K562 (cell line): ENCODE measurements at regions not wholly inside any gene's neighbourhood (a gene's known extent, or its start where the extent isn't known, plus 50 kb on each side); places are given as distances from the start of the nearest gene placed in this dataset.

Experiments used
- ATAC-seq: fragments of 200-7000 bp; cut with Tn5 transposase; 3 replicates; pipeline ENCODE4 v1.9.1; 2020; ENCODE audit warnings: moderate library complexity
- BruUV-seq: library from RNA; stranded (reverse); fragments of 400-500 nt; replicated peaks from 2 replicates; lab custom pipeline; 2021; lab: Mats Ljungman, UMichigan
- CTCF ChIA-PET: fragments of 300-600 bp; formaldehyde crosslinking; extraction: SDS; loops from one replicate; lab custom pipeline; 2021; ENCODE audit warnings: low intra/inter-chr PET ratio; lab: Yijun Ruan, JAX
- POLR2A ChIA-PET: fragments of 300-600, 350-650 bp; sonication (Branson Sonifier 250); formaldehyde crosslinking; extraction: SDS; loops from one replicate; lab custom pipeline; 2021; ENCODE audit warnings: antibody characterized with exemption, inconsistent platforms; lab: Yijun Ruan, JAX
- DNase-seq, 4 experiments: peaks; one replicate each; pipeline versions ENCODE4 v3.0.0 to v3.0.0-alpha.2; 2011 to 2018; ENCODE audit warnings: low spot score in 3 of 4, mixed read lengths in 3 of 4; ENCODE audit errors: extremely low read depth in 1 of 4
- FAIRE-seq: peaks from 2 replicates; lab custom pipeline; 2011; peaks lifted over from hg19 to GRCh38; lab: Jason Lieb, UNC
- H2AFZ ChIP-seq: 2 replicates; pipeline ENCODE4 v1.6.0; 2011; ENCODE audit warnings: low read depth, low read length, control low read depth, inconsistent platforms
- H3K27ac ChIP-seq: fragments of 200-600 bp; 3 replicates; pipeline ENCODE4 v1.8.0; 2011; ENCODE audit warnings: low read depth, mild to moderate bottlenecking, control low read depth, inconsistent platforms, low read length, moderate library complexity, mixed read lengths; ENCODE audit errors: extremely low read depth
- H3K27me3 ChIP-seq, 2 experiments: fragments of 300-600 bp in 1 of 2; 2 replicates in 1 of 2; 3 replicates in 1 of 2; pipeline versions ENCODE4 v1.6.0 to v1.8.0; 2011; ENCODE audit warnings: inconsistent platforms in 2 of 2, low read length in 2 of 2, mild to moderate bottlenecking in 1 of 2, mixed read lengths in 1 of 2, moderate library complexity in 1 of 2; ENCODE audit not compliant: control insufficient read depth in 2 of 2, insufficient read depth in 2 of 2
- H3K36me3 ChIP-seq: fragments of 300-600 bp; 3 replicates; pipeline ENCODE4 v1.8.0; 2011; ENCODE audit warnings: mild to moderate bottlenecking, low read length, inconsistent platforms; ENCODE audit not compliant: control insufficient read depth, insufficient read depth
- H3K4me1 ChIP-seq, 2 experiments: fragments of 200-600 bp in 1 of 2; replicated peaks in 1 of 2; 2 replicates in 1 of 2; 3 replicates in 1 of 2; pipeline versions ENCODE4 v1.5.1 to v1.8.0; 2011; ENCODE audit warnings: inconsistent platforms in 2 of 2, low read length in 2 of 2, mild to moderate bottlenecking in 1 of 2, mixed read lengths in 1 of 2, moderate library complexity in 1 of 2; ENCODE audit not compliant: control insufficient read depth in 2 of 2, insufficient read depth in 2 of 2
- H3K4me2 ChIP-seq: 2 replicates; pipeline ENCODE4 v1.6.1; 2011; ENCODE audit warnings: low read length, control low read depth, inconsistent platforms, mixed read lengths; ENCODE audit not compliant: insufficient read depth
- H3K4me3 ChIP-seq: fragments of 200-600 bp; sonication (generic), shearing (Covaris generic); 2 replicates; pipeline ENCODE4 v1.5.1; 2016; ENCODE audit warnings: control low read depth, inconsistent platforms
- H3K79me2 ChIP-seq: fragments of 200-600 bp; 3 replicates; pipeline ENCODE4 v1.8.0; 2011; ENCODE audit warnings: low read length, inconsistent platforms; ENCODE audit not compliant: control insufficient read depth, insufficient read depth
- H3K9ac ChIP-seq, 2 experiments: 2 replicates each; pipeline versions ENCODE4 v1.6.0 to v1.6.1; 2011; ENCODE audit warnings: low read depth in 2 of 2, low read length in 2 of 2, control low read depth in 1 of 2, inconsistent platforms in 1 of 2, mild to moderate bottlenecking in 1 of 2, mixed read lengths in 1 of 2; ENCODE audit not compliant: insufficient read depth in 1 of 2
- H3K9me1 ChIP-seq: one replicate; pipeline ENCODE4 v1.6.0; 2011; ENCODE audit warnings: inconsistent platforms, mild to moderate bottlenecking, low read length, moderate library complexity; ENCODE audit not compliant: control insufficient read depth, insufficient read depth
- H3K9me3 ChIP-seq: replicated peaks from 2 replicates; pipeline ENCODE4 v1.5.1; 2011; ENCODE audit warnings: low read depth, low read length, inconsistent platforms; ENCODE audit not compliant: control insufficient read depth, insufficient read depth
- H4K20me1 ChIP-seq: replicated peaks from 2 replicates; pipeline ENCODE4 v1.6.1; 2011; ENCODE audit warnings: low read length, inconsistent platforms, mixed read lengths; ENCODE audit not compliant: control insufficient read depth, insufficient read depth
- CC2D1A ChIP-seq: fragments of 450-650 bp; IDR thresholded peaks from 2 replicates; pipeline ENCODE4 v1.6.1; 2017; ENCODE audit warnings: mild to moderate bottlenecking
- HNRNPK ChIP-seq: fragments of 200-400 bp; formaldehyde crosslinking; IDR thresholded peaks from one replicate; pipeline ENCODE4 v1.6.1; 2018; ENCODE audit warnings: mild to moderate bottlenecking, low read depth, low read length; ENCODE audit not compliant: poor library complexity, severe bottlenecking
- KDM5B ChIP-seq: fragments of 200-600 bp; sonication (generic); IDR thresholded peaks from 2 replicates; pipeline ENCODE4 v1.6.1; 2012; ENCODE audit warnings: low read depth, mild to moderate bottlenecking, moderate library complexity, low read length, control low read depth, inconsistent platforms; ENCODE audit not compliant: insufficient replicate concordance
- MECOM ChIP-seq: fragments of 250-450 bp; sonication (Bioruptor Pico); IDR thresholded peaks from 2 replicates; pipeline ENCODE4 v1.8.0; 2022; ENCODE audit warnings: inconsistent platforms
- MTA3 ChIP-seq: fragments of 450-650 bp; formaldehyde crosslinking; IDR thresholded peaks from 2 replicates; pipeline ENCODE4 v1.6.1; 2017; ENCODE audit warnings: mild to moderate bottlenecking, borderline replicate concordance
- NBN ChIP-seq: fragments of 450-650 bp; IDR thresholded peaks from 2 replicates; pipeline ENCODE4 v1.6.1; 2016; ENCODE audit warnings: low read depth, mild to moderate bottlenecking
- PHB ChIP-seq: fragments of 250-450 bp; sonication (Bioruptor Pico); IDR thresholded peaks from 2 replicates; pipeline ENCODE4 v1.5.0; 2021
- RBFOX2 ChIP-seq: fragments of 200-400 bp; formaldehyde crosslinking; IDR thresholded peaks from 2 replicates; pipeline ENCODE4 v1.6.1; 2017; ENCODE audit warnings: low read depth, mild to moderate bottlenecking, low read length, moderate library complexity
- RFX7 ChIP-seq: fragments of 250-450 bp; sonication (Bioruptor Pico); IDR thresholded peaks from 2 replicates; pipeline ENCODE4 v1.5.1; 2021; ENCODE audit warnings: mild to moderate bottlenecking
- SIN3B ChIP-seq: fragments of 450-650 bp; IDR thresholded peaks from 2 replicates; pipeline ENCODE4 v1.6.1; 2017; ENCODE audit warnings: low read depth, mild to moderate bottlenecking, moderate library complexity
- ZFX ChIP-seq: sonication (generic); formaldehyde crosslinking; IDR thresholded peaks from 2 replicates; pipeline ENCODE4 v1.8.0; 2022; ENCODE audit warnings: mild to moderate bottlenecking, missing genetic modification reagents, moderate library complexity
- ZNF232 ChIP-seq: sonication (generic); formaldehyde crosslinking; IDR thresholded peaks from 2 replicates; pipeline ENCODE4 v1.8.0; 2022; ENCODE audit warnings: mild to moderate bottlenecking, missing genetic modification reagents
- ZNF79 ChIP-seq: fragments of 250-450 bp; sonication (Bioruptor Pico); IDR thresholded peaks from 2 replicates; pipeline ENCODE4 v1.4.0; 2020; ENCODE audit warnings: low read depth, mild to moderate bottlenecking, moderate library complexity
- WGBS: fragments of 100-300 bp; shearing (Covaris generic); methylation state at CpG from one replicate; pipeline ENCODE4 v1.1.6; 2016; ENCODE audit warnings: low coverage, mixed read lengths; ENCODE audit not compliant: insufficient coverage; ENCODE audit errors: missing lambda C conversion rate; 5-methylcytosine and 5-hydroxymethylcytosine counted together
- in situ Hi-C: fragments of 300-500 bp; cut with MboI; formaldehyde crosslinking; loops from 4 replicates; pipeline ENCODE4 v1.15.0; 2018; ENCODE audit warnings: inconsistent platforms, mixed read lengths
- intact Hi-C: fragments of 100-400 bp; cut with micrococcal nuclease; formaldehyde crosslinking; loops from 2 replicates; pipeline ENCODE4 v1.14.2; 2022
- TF ChIP-seq, protein P1 (sequence below): fragments of 250-450 bp; sonication (Bioruptor Pico); IDR thresholded peaks from 2 replicates; pipeline ENCODE4 v1.6.1; 2021; ENCODE audit warnings: mild to moderate bottlenecking

DNA sequence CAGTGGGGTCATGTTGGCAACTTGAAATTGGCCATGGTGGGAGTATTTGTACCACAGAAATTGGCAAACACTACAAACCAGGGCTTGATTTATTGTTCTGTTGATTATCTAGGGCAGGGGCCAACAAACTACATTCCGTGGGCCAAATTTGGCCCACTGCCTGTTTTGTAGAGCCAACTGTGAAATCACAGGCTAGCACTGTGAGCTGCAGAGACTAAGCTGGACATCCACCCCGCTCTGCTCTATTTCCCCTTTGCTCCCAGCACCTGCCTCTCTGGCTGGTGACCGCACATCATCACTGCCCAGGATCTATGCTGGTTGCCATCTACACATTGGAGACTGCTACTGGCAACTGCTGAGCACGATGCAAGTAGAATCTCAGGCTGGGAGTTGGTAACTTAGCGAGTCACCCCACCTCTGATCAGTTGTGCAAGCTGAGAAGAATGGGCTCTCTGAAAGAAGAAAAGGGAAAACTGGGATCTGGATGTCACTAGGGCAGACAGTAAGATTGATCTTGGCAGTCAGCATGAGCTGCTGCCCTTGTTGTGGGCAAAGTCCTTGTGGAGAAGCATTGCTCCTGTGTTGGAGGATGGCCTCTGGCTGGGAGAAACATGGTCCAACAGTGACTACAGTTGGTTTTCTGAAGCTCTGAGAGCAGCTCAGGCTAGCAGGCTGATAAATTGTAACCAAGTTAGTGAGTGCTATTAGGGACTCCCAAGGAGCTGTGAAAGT, 144.7 kb upstream of the RAD23B start:
- WGBS, result 13% methylated on average over 3 of the region's 5 CpGs
- H3K36me3 ChIP-seq, result no peaks in the 10 kb centered on the region
- intact Hi-C loops, result loop anchor here (10.0 kb wide), 1 partner anchor 206 kb away; no protein-coding TSS in a partner anchor
- ATAC-seq, result no peak
- no peaks in the 10 kb centered on the region for H4K20me1 ChIP-seq
- no peak for TF ChIP-seq NBN
- TF ChIP-seq RFX7 (CRISPR knock-in tag), result no peak
- no peak for TF ChIP-seq KDM5B
- no peak for TF ChIP-seq SIN3B
- TF ChIP-seq CC2D1A, result no peak
- TF ChIP-seq RBFOX2, result no peak
- TF ChIP-seq MTA3, result no peak
- no peak for TF ChIP-seq PHB (CRISPR knock-in tag)
- TF ChIP-seq ZNF232 (CRISPR knock-in tag), result no peak
- no peak for TF ChIP-seq ZNF79 (CRISPR knock-in tag)
- no peak for TF ChIP-seq MECOM
- TF ChIP-seq HNRNPK, result no peak
- TF ChIP-seq ZFX (CRISPR knock-in tag), result no peak
- TF ChIP-seq, protein P1, sequence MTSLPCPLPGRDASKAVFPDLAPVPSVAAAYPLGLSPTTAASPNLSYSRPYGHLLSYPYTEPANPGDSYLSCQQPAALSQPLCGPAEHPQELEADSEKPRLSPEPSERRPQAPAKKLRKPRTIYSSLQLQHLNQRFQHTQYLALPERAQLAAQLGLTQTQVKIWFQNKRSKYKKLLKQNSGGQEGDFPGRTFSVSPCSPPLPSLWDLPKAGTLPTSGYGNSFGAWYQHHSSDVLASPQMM (CRISPR knock-in tag), result no peak
- H3K4me3 ChIP-seq, result no peak overlapping the region
- no peak for DNase-seq
- H3K79me2 ChIP-seq, result no peaks in the 10 kb centered on the region
- FAIRE-seq, result no peak
- H3K27ac ChIP-seq, result no peak overlapping the region
- no TSS peak for BruUV-seq
- H3K27me3 ChIP-seq, result peaks cover 0 to 12% of the 10 kb centered on the region in 2 experiments; a peak in 1 of 5 replicates
- POLR2A ChIA-PET, result interaction anchor here (0.6 kb wide), 1 partner anchor 13 kb away, joined by 3 read pairs; no protein-coding TSS in a partner anchor
- H3K9me1 ChIP-seq, result no peaks in the 10 kb centered on the region
- in situ Hi-C loops, result no loop called here
- no peak overlapping the region for H3K4me2 ChIP-seq
- H3K9ac ChIP-seq, result no peak overlapping the region
- CTCF ChIA-PET, result interaction anchor here (1.2 kb wide), 1 partner anchor 34 kb away, joined by 5 read pairs; no protein-coding TSS in a partner anchor
- no peaks in the 10 kb centered on the region for H3K9me3 ChIP-seq
- H3K4me1 ChIP-seq, result no peaks in the 10 kb centered on the region
- no peak overlapping the region for H2AFZ ChIP-seq
